A549 (cell line): ENCODE measurements at regions not wholly inside any gene's neighbourhood (a gene's known extent, or its start where the extent isn't known, plus 50 kb on each side); places are given as distances from the start of the nearest gene placed in this dataset.

ENCODE experiments used
- CEBPB ChIP-seq, 2 experiments: fragments of >200 bp in 1 of 2; sonication (Bioruptor Twin) in 1 of 2; formaldehyde crosslinking in 1 of 2; IDR thresholded peaks; 2 replicates each; pipeline ENCODE4 v1.6.1; 2012 to 2016
- CHD2 ChIP-seq: fragments of 150-350 bp; IDR thresholded peaks from 2 replicates; pipeline ENCODE4 v1.6.1; 2014; ENCODE audit warnings: low read length; ENCODE audit not compliant: partially characterized antibody
- EP300 ChIP-seq, 2 experiments: fragments of >200 bp; sonication (Bioruptor Twin); formaldehyde crosslinking; IDR thresholded peaks; 2 replicates in 1 of 2; 3 replicates in 1 of 2; pipeline ENCODE4 v1.6.1; 2016 to 2017
- ESRRA ChIP-seq: fragments of 150-350 bp; IDR thresholded peaks from 2 replicates; pipeline ENCODE4 v1.6.1; 2014; ENCODE audit warnings: mild to moderate bottlenecking, low read length, borderline replicate concordance
- HDAC2 ChIP-seq: fragments of 200-600 bp; sonication (generic); IDR thresholded peaks from 2 replicates; pipeline ENCODE4 v1.6.1; 2016
- JUN ChIP-seq, 2 experiments: fragments of >200 bp; sonication (Bioruptor Twin); formaldehyde crosslinking; IDR thresholded peaks; 2 replicates in 1 of 2; 3 replicates in 1 of 2; pipeline ENCODE4 v1.6.1; 2016 to 2017
- POLR2A ChIP-seq: IDR thresholded peaks from 2 replicates; pipeline ENCODE4 v1.6.1; 2012; ENCODE audit warnings: mild to moderate bottlenecking, low read length
- RAD21 ChIP-seq, 2 experiments: fragments of >200 bp in 1 of 2; sonication (Bioruptor Twin) in 1 of 2; formaldehyde crosslinking in 1 of 2; IDR thresholded peaks in 1 of 2; conservative IDR thresholded peaks in 1 of 2; 2 replicates in 1 of 2; 3 replicates in 1 of 2; pipeline ENCODE4 v1.6.1; 2012 to 2018; ENCODE audit warnings: inconsistent platforms in 1 of 2
- RCOR1 ChIP-seq: fragments of 150-350 bp; IDR thresholded peaks from 2 replicates; pipeline ENCODE4 v1.6.1; 2014; ENCODE audit warnings: antibody characterized with exemption, low read length, low read depth
- RNF2 ChIP-seq: fragments of 200-600 bp; sonication (generic); IDR thresholded peaks from 2 replicates; pipeline ENCODE4 v1.6.1; 2016; ENCODE audit warnings: low read depth, mild to moderate bottlenecking, antibody characterized with exemption, moderate library complexity, borderline replicate concordance
- ZFP36 ChIP-seq: fragments of 450-650 bp; IDR thresholded peaks from 2 replicates; pipeline ENCODE4 v1.6.1; 2014; ENCODE audit warnings: borderline replicate concordance; ENCODE audit not compliant: partially characterized antibody
- TF ChIP-seq, protein P1 (sequence below): fragments of >200 bp; sonication (Bioruptor Twin); formaldehyde crosslinking; IDR thresholded peaks from 3 replicates; pipeline ENCODE4 v1.5.1; 2016
- TF ChIP-seq, protein P2 (sequence below): fragments of 200-600 bp; sonication (generic); IDR thresholded peaks from 2 replicates; pipeline ENCODE4 v1.6.1; 2016; ENCODE audit warnings: antibody characterized with exemption, mild to moderate bottlenecking, moderate library complexity

DNA sequence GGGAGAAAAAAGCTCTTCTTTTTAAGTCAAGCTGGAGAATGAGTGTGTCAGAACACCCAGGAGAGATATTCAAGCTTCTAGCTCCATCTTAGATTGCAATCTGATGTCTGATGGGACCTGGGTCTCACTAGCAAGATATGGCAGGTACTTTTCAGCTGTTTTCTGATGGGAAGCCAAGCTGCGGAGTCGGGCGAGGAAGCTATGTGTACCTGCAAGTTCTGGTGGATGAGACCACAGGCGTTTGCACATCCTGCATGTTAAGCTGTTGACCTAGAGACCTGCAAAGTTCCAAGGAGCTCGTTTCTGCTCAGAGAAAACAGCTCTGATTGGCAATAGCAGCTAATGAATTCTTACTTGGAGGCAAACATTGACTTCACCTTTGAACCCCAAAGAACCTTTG, 167.3 kb upstream of the GATB start:
- TF ChIP-seq, protein P1, sequence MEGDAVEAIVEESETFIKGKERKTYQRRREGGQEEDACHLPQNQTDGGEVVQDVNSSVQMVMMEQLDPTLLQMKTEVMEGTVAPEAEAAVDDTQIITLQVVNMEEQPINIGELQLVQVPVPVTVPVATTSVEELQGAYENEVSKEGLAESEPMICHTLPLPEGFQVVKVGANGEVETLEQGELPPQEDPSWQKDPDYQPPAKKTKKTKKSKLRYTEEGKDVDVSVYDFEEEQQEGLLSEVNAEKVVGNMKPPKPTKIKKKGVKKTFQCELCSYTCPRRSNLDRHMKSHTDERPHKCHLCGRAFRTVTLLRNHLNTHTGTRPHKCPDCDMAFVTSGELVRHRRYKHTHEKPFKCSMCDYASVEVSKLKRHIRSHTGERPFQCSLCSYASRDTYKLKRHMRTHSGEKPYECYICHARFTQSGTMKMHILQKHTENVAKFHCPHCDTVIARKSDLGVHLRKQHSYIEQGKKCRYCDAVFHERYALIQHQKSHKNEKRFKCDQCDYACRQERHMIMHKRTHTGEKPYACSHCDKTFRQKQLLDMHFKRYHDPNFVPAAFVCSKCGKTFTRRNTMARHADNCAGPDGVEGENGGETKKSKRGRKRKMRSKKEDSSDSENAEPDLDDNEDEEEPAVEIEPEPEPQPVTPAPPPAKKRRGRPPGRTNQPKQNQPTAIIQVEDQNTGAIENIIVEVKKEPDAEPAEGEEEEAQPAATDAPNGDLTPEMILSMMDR = no peak
- no peak for TF ChIP-seq RCOR1
- no peak for TF ChIP-seq POLR2A
- TF ChIP-seq HDAC2 = no peak
- TF ChIP-seq CHD2 = no peak
- TF ChIP-seq CEBPB (IDR thresholded peaks at IDR 0.05) = no peak
- no peak for TF ChIP-seq JUN (IDR thresholded peaks at IDR 0.05)
- TF ChIP-seq RAD21 (conservative IDR thresholded peaks at IDR 0.05 in 1 of 2, IDR thresholded peaks at IDR 0.05 in 1 of 2) = no peak
- TF ChIP-seq ZFP36 = no peak
- TF ChIP-seq EP300 (IDR thresholded peaks at IDR 0.05) = no peak
- TF ChIP-seq ESRRA = no peak
- TF ChIP-seq, protein P2, sequence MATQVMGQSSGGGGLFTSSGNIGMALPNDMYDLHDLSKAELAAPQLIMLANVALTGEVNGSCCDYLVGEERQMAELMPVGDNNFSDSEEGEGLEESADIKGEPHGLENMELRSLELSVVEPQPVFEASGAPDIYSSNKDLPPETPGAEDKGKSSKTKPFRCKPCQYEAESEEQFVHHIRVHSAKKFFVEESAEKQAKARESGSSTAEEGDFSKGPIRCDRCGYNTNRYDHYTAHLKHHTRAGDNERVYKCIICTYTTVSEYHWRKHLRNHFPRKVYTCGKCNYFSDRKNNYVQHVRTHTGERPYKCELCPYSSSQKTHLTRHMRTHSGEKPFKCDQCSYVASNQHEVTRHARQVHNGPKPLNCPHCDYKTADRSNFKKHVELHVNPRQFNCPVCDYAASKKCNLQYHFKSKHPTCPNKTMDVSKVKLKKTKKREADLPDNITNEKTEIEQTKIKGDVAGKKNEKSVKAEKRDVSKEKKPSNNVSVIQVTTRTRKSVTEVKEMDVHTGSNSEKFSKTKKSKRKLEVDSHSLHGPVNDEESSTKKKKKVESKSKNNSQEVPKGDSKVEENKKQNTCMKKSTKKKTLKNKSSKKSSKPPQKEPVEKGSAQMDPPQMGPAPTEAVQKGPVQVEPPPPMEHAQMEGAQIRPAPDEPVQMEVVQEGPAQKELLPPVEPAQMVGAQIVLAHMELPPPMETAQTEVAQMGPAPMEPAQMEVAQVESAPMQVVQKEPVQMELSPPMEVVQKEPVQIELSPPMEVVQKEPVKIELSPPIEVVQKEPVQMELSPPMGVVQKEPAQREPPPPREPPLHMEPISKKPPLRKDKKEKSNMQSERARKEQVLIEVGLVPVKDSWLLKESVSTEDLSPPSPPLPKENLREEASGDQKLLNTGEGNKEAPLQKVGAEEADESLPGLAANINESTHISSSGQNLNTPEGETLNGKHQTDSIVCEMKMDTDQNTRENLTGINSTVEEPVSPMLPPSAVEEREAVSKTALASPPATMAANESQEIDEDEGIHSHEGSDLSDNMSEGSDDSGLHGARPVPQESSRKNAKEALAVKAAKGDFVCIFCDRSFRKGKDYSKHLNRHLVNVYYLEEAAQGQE = no peak
- TF ChIP-seq RNF2 = no peak
